WI38 (cell line): ENCODE measurements at regions not wholly inside any gene's neighbourhood (a gene's known extent, or its start where the extent isn't known, plus 50 kb on each side); places are given as distances from the start of the nearest gene placed in this dataset.
"Not testable (repeated sequence)": the region's sequence is repeated elsewhere in the genome, so short reads cannot be mapped to it uniquely, and the experiment has no call there.

Experiments
- H3K4me3 ChIP-seq: 2 replicates; pipeline ENCODE4 v1.5.1; 2011; ENCODE audit warnings: low read depth, mild to moderate bottlenecking, control low read depth, low read length
- CTCF ChIP-seq: IDR thresholded peaks from 2 replicates; pipeline ENCODE4 v1.5.1; 2012; ENCODE audit warnings: low read depth, mild to moderate bottlenecking, control low read depth, low read length

GRCh38 chrX:131869182-131869581 lies 153.9 kb upstream of the STK26 start:
- H3K4me3 ChIP-seq: no peak overlapping the region
- TF ChIP-seq CTCF: no peak

GRCh38 chrX:131874300-131874699 lies 148.8 kb upstream of the STK26 start:
- H3K4me3 ChIP-seq: no peak overlapping the region
- no peak for TF ChIP-seq CTCF

- not testable (repeated sequence) for H3K4me3 ChIP-seq
Observed at GRCh38 chrX:131875827-131876226, 147.3 kb upstream of the STK26 start.

GRCh38 chrX:131881194-131881593 lies 141.9 kb upstream of the STK26 start:
- H3K4me3 ChIP-seq: no peak overlapping the region

GRCh38 chrX:131885042-131885441 lies 138.1 kb upstream of the STK26 start:
- H3K4me3 ChIP-seq: not testable (repeated sequence)

More at GRCh38 chrX:131881194-131881593, 141.9 kb upstream of the STK26 start:
- no peak for TF ChIP-seq CTCF

GRCh38 chrX:131893857-131894256 lies 129.2 kb upstream of the STK26 start:
- H3K4me3 ChIP-seq: not testable (repeated sequence)

- TF ChIP-seq CTCF: no peak
- H3K4me3 ChIP-seq: no peak overlapping the region
Observed at GRCh38 chrX:131894995-131895394, 128.1 kb upstream of the STK26 start.

GRCh38 chrX:131895807-131896206 lies 127.3 kb upstream of the STK26 start:
- no peak overlapping the region for H3K4me3 ChIP-seq
- no peak for TF ChIP-seq CTCF

- no peak overlapping the region for H3K4me3 ChIP-seq
- no peak for TF ChIP-seq CTCF
Observed at GRCh38 chrX:131901546-131901945, 121.6 kb upstream of the STK26 start.
